MM.1S (cell line): ENCODE measurements at regions not wholly inside any gene's neighbourhood (a gene's known extent, or its start where the extent isn't known, plus 50 kb on each side); places are given as distances from the start of the nearest gene placed in this dataset.

ENCODE experiments used
- EZH2phosphoT487 ChIP-seq: fragments of 300-600 bp; sonication (generic); IDR thresholded peaks from 2 replicates; pipeline ENCODE4 v1.6.1; 2018; ENCODE audit warnings: antibody characterized with exemption, low read length
- TF ChIP-seq, protein P1 (sequence below): fragments of 300-600 bp; sonication (generic); IDR thresholded peaks from 2 replicates; pipeline ENCODE4 v1.5.1; 2016; ENCODE audit warnings: antibody characterized with exemption, low read length, mixed read lengths

DNA sequence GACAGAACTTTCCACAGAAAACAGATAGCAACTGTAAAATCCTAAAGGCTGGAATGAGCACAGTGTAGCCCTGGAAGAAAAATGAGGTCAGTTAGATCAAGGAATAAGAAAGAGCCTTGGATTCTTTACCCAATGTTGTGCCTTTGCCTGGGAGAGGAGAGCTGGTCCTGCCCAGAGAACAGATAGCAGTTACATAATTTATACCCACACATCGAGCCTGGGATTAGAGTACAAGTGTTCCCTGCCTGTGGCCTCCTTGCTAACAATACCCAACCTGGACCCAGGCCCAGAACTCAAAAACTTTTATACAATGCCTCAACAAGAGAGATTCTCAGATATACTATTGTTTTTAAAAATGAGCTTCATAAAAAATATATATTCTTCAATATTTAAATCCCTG, 1998.4 kb downstream of the LRRC4C start:
- TF ChIP-seq, protein P1, sequence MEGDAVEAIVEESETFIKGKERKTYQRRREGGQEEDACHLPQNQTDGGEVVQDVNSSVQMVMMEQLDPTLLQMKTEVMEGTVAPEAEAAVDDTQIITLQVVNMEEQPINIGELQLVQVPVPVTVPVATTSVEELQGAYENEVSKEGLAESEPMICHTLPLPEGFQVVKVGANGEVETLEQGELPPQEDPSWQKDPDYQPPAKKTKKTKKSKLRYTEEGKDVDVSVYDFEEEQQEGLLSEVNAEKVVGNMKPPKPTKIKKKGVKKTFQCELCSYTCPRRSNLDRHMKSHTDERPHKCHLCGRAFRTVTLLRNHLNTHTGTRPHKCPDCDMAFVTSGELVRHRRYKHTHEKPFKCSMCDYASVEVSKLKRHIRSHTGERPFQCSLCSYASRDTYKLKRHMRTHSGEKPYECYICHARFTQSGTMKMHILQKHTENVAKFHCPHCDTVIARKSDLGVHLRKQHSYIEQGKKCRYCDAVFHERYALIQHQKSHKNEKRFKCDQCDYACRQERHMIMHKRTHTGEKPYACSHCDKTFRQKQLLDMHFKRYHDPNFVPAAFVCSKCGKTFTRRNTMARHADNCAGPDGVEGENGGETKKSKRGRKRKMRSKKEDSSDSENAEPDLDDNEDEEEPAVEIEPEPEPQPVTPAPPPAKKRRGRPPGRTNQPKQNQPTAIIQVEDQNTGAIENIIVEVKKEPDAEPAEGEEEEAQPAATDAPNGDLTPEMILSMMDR, result no peak
- TF ChIP-seq EZH2phosphoT487, result no peak
